ENCODE measurements at regions not wholly inside any gene's neighbourhood (a gene's known extent, or its start where the extent isn't known, plus 50 kb on each side); places are given as distances from the start of the nearest gene placed in this dataset.
"Not testable (repeated sequence)": the region's sequence is repeated elsewhere in the genome, so short reads cannot be mapped to it uniquely, and the experiment has no call there.

DNA sequence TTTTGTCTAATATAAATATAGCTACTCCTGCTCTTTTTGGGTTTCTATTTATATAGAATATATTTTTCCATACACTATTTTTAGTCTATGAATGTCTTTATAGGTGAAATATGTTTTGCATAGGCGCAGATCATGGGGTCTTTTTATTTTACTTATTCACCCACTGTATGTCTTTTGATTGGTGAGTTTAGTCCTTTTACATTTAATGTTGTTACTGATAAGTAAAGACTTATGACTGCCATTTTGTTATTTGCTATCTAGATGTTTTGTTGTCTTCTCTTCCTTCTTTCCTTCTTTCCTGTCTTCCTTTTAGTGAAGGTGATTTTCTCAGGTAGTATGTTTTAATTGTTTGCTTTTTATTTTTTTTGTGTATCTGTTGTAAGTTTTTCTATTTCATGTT, 276.8 kb upstream of the CNTNAP2 start:
- DNase-seq, result no peak
- 73 to 86% (median 79%) methylated on average over 1 of the region's 1 CpG for WGBS, 4 donors
- Histone ChIP-seq H3K4me1 (replicated peaks in 1 of 2) (no peaks in the 10 kb centered on the region), H3K4me3 (no peak overlapping the region), H3K27me3 (no peaks in the 10 kb centered on the region), H3K27ac (no peak overlapping the region), H3K36me3 (replicated peaks in 1 of 2) (no peaks in the 10 kb centered on the region), H3K9me3 (replicated peaks in 1 of 3) (no peaks in the 10 kb centered on the region)
- TF ChIP-seq POLR2A (IDR thresholded peaks at IDR 0.05), result no peak
- TF ChIP-seq, protein P1, sequence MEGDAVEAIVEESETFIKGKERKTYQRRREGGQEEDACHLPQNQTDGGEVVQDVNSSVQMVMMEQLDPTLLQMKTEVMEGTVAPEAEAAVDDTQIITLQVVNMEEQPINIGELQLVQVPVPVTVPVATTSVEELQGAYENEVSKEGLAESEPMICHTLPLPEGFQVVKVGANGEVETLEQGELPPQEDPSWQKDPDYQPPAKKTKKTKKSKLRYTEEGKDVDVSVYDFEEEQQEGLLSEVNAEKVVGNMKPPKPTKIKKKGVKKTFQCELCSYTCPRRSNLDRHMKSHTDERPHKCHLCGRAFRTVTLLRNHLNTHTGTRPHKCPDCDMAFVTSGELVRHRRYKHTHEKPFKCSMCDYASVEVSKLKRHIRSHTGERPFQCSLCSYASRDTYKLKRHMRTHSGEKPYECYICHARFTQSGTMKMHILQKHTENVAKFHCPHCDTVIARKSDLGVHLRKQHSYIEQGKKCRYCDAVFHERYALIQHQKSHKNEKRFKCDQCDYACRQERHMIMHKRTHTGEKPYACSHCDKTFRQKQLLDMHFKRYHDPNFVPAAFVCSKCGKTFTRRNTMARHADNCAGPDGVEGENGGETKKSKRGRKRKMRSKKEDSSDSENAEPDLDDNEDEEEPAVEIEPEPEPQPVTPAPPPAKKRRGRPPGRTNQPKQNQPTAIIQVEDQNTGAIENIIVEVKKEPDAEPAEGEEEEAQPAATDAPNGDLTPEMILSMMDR (IDR thresholded peaks at IDR 0.05), result no peak
- intact Hi-C loops (cut with DNase I), result no loop called here

DNA sequence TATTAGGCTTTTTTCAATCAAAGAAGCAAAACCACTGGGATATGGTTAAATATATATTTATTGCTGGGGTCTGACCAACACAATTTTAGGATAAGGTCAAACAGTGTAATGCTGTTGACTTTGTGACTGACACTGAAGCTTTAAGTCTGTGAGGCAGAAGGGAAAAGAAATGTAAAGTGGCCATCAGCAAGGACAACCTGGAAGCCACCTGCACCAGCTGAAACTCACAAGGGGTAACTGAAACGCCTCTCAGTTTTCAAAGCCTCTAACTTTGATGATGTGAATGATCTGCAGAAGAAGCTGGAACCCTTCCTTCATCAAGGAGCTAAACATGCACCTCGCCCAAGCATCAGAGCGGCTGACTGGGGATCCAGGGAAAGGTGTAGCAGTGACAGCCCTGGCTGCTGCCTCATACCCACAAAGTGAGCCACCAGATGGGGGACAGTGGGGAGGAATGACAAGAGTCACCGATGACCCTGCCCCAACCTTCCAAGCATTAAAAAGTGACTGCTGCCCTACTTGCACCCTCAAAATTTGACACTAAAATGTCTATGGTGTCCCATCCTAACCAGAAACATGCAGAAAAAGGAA, 284.9 kb upstream of the CNTNAP2 start:
- Histone ChIP-seq H3K4me1 (replicated peaks in 1 of 2) (no peaks in the 10 kb centered on the region), H3K9me3 (replicated peaks in 1 of 3) (no peaks in the 10 kb centered on the region), H3K4me3 (no peak overlapping the region), H3K27me3 (no peaks in the 10 kb centered on the region), H3K27ac (no peak overlapping the region), H3K36me3 (replicated peaks in 1 of 2) (no peaks in the 10 kb centered on the region)
- TF ChIP-seq, protein P1 (IDR thresholded peaks at IDR 0.05), result no peak
- no peak for TF ChIP-seq POLR2A (IDR thresholded peaks at IDR 0.05)
- 66 to 81% (median 69%) methylated on average over 4 of the region's 4 CpGs for WGBS, 4 donors
- intact Hi-C loops (cut with DNase I), result no loop called here
- no peak for DNase-seq

DNA sequence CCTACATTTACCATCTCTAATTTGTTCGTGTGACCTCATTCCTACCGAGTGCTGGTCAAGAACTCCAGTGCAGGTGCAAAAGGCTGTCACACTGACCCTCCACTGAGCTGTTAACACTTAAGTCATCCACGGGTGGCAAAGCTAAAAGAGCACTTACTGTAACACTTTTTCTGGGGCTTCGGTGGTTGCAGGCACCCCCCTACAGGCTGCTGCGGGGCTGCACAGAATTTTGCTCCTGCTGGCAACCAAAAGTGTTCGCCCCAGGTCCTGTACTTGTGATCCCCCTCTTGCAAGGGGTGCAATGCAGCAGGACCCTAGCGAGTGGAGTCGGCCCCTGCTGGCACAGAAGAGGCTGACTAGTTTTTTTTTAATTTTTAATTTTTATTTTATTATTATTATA, 298.9 kb upstream of the CNTNAP2 start:
- no peaks in the 10 kb centered on the region for H3K27me3 ChIP-seq
- WGBS, 4 donors, result 80 to 86% (median 84%) methylated on average over 8 of the region's 8 CpGs
- TF ChIP-seq, protein P1 (IDR thresholded peaks at IDR 0.05), result no peak
- TF ChIP-seq POLR2A (IDR thresholded peaks at IDR 0.05), result no peak
- no peaks in the 10 kb centered on the region for H3K4me1 ChIP-seq (replicated peaks in 1 of 2)
- H3K36me3 ChIP-seq (replicated peaks in 1 of 2), result no peaks in the 10 kb centered on the region
- no peaks in the 10 kb centered on the region for H3K9me3 ChIP-seq (replicated peaks in 1 of 3)
- DNase-seq, result no peak
- no peak overlapping the region for H3K4me3 ChIP-seq
- no peak overlapping the region for H3K27ac ChIP-seq
- intact Hi-C loops (cut with DNase I), result no loop called here

DNA sequence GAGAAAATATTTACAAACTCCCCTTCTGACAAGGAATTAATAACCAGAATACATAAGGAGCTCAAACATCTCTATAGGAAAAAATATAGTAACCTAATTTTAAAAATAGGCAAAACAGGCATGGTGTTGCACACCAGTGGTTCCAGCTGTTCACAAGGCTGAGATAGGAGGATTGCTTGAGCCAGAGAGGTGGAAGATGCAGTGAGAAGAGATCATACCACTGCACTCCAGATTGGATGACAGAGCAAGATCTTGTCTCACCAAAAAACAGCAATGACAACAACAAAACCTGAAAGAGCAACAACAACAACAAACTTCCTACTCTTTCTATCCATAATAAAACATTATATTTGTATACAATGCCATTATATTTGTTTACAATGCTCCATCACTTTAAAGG, 304.4 kb upstream of the CNTNAP2 start:
- no peak for TF ChIP-seq POLR2A (IDR thresholded peaks at IDR 0.05)
- no peaks in the 10 kb centered on the region for H3K9me3 ChIP-seq (replicated peaks in 1 of 3)
- intact Hi-C loops (cut with DNase I), result no loop called here
- H3K4me3 ChIP-seq, result no peak overlapping the region
- no peaks in the 10 kb centered on the region for H3K4me1 ChIP-seq (replicated peaks in 1 of 2)
- no peaks in the 10 kb centered on the region for H3K36me3 ChIP-seq (replicated peaks in 1 of 2)
- no peak overlapping the region for H3K27ac ChIP-seq
- DNase-seq, result no peak
- no peaks in the 10 kb centered on the region for H3K27me3 ChIP-seq

GRCh38 chr7:145805496-145805895, 311.1 kb upstream of the CNTNAP2 start:
- H3K27ac ChIP-seq; intact Hi-C loops (cut with DNase I); H3K4me1 ChIP-seq (replicated peaks in 1 of 2); H3K9me3 ChIP-seq (replicated peaks in 1 of 3); DNase-seq; H3K36me3 ChIP-seq (replicated peaks in 1 of 2); H3K27me3 ChIP-seq; H3K4me3 ChIP-seq: not testable (repeated sequence)
- 63 to 66% (median 65%) methylated on average over 3 of the region's 3 CpGs for WGBS, 4 donors
